ENCODE measurements at regions not wholly inside any gene's neighbourhood (a gene's known extent, or its start where the extent isn't known, plus 50 kb on each side); places are given as distances from the start of the nearest gene placed in this dataset.

DNA sequence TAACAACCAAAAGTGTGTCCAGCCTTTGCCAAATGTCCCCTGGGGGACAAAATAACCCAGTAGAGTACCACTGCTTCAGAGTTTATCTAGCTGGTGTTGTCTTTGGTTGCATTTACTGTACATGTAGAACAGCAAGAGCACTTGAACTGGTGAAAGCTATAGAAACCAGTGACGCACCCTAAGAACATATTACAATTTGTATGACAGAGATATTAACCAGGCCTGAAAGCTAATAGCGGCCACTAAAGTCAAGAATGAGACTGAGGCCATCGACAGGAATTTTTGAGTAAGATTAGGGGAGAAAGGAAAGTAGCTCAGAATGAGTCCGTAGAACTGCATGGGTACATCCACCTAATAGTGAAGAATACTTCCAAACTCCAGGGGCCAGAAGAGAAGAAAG, 236.2 kb downstream of the MTERF1 start:
- DNase-seq, result no peak

DNA sequence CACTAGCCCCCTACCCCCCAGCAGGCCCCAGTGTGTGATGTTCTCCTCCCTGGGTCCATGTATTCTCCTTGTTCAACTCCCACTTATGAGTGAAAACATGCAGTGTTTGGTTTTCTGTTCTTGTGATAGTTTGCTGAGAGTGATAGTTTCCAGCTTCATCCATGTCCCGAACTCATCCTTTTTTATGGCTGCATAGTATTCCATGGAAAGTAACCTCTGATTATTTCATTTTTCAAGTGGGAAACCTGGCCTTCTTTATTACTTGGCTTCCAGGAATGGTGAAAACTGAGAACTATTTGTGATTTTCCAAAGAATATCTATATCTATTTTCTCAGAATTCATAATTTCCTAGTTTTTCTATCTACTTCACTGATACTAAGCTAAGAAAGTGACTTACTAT, 235.0 kb downstream of the MTERF1 start:
- no peak for DNase-seq

DNA sequence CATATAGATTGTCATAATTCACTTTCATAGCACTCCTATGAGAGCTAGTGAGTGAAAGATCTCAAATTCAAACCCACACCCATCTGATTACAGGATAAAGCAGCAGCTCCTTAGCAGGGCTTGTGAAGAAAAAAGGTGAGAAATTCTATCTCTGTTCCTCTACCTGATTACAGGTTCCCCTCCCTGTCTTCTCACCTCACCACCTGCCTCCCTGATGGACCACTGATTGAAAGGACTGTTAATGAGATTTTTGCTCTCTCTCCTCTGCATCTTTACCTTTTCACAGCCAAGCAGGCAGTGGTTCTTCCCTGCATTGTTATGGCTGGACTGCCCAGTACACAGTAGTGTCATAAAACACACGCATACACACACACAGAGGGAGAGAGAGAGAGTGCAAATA, 228.5 kb downstream of the MTERF1 start:
- DNase-seq, result no peak

DNA sequence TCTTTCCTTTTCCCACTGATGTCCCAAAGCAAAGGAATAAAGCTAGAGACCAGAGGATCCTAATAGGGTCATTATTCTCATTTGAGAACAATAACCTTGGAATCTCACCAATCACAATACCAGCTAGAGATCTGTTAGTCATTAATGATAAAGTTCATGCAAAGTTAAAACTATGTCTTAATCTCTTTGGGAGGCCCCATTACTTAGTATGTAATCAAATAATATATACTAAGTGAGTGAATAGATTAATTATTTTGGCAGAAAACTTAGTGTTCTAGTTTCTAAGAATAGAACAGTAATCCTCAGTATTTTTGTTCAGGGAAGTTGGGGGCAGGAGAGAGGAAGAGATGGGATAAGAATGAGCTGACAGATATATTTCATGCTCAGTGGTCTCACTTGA, 227.2 kb downstream of the MTERF1 start:
- no peak for DNase-seq

DNA sequence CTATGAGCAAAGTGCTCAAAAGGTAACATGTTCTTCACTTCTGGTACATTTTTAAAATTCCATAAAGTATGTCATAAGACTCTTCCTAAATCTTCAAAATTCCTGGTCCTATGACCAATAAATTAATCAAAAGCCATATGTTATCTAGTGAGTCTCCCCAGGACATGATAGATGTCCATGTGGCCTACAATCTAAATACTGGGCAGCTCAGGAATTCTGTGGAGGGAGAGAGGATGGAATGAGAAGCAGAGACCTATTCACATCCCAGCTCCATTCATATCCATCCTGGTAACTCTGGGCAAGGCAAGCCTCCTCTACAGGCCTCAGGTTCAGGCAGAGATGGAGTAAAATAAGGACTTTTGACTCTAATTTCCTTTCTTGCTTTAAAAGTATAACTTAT, 224.8 kb downstream of the MTERF1 start:
- no peak for DNase-seq

DNA sequence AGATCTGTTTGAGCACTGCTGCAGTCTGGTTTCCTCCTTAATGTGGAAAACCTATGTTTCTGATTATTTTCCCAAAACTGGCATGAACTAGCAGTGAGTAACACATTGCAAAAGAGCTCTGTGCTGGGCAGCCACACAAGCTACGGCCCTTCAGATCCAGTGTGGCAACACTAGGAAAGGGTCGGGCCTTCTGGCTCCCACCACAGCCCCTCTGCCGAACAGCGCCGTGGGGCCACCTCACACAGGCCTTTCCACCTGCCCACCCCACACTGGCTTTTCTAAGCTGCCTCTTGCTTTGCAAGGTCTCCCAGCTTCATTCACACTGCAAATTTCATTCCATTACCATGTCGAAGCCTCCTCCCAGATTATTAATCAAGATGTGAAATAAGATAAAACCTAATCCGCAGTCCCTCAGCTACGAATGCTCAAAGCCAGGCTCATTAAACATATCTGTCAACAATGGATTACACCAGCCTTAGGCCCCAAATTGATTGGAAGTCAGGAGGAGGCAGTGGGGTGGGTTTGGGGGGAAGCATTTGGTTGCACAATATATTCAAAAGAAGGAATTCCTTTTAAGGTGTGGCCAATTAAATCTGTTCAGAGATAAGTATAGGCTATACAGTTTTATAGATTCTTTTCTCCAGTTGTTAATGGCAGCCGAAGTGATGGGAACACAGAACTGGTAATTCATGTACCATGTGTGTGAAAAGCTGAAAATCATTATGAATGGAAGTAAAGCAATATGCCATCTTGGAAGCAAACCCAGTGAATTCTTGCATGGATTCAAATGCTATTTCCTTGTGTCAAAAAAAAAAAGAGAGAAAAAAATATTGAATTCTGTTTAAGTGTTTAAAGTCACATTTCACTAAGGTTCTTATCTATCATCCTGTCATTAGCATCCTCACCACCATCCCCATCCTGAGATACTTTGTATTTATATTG, 223.7 kb downstream of the MTERF1 start:
- DNase-seq, result no peak

DNA sequence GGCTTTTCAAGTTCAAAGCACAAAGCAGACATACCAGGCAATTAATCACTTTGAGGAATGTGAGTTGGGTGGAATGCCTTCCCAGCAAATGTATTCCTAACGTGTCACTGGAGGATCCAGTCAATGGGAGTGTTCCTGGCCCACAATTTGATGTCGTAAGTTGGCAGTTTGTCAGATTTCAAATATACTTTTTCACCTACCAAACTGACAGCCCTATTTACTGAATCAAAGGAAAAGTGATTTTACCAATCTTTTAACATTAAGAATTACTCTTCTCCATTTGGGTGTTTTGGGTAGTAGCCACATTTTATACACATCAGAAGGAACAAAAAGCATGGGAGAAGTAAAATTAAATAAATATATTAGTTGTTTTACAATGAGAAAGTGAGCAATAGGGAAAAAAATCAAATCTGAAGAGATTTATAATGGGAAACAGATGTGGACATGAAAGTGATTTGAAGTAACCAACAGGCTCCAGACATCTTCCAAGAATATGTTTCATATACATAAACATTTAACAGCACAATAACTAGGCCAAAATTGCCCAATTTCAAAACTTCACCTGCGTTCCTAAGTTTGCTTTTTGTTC, 222.9 kb downstream of the MTERF1 start:
- no peak for DNase-seq

DNA sequence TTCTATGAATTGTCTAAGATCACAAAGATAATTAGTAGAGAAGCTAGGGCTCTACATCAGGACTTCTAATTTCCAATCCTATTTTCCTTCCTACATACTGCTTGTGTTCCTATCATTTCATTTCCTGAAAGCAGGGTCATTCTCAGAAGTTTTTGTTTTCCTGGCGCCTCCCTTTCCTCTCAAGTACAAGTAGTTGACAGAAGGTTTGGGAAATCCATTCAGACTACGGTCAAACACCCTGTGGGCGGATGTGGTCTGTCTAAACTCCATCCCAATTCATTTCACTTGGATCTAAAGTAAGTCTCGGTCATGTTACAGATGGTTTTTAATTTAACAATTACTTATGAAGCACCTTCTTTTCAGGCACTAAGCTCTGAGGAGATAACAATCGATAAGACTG, 221.4 kb downstream of the MTERF1 start:
- no peak for DNase-seq

DNA sequence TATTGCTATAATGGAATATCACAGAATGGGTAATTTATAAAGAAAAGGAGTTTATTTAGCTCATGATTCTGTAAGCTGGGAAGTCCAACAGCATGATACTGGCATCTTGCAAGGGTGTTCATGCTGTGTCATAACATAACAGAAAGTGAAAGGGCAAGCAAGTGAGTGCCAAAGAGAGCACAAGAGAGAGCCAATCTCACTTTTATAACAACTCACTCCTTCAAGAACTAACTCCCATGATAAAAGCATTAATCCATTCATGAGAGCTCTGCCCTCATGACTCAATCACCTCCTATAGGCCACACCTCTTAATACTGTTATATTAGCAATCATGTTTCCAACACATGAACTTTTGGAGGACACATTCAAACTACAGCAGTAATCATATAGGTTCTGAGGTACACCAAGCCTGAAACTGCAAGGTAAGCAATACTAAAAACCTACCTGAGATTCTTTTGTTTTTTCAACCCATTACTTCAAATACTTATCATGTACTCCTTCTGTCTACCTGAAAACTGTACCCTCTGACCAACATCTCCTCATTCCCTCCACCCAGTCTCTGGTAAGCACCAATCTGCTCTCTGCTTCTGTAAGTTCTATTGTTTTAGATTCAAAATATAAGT, 219.7 kb downstream of the MTERF1 start:
- DNase-seq, result no peak

DNA sequence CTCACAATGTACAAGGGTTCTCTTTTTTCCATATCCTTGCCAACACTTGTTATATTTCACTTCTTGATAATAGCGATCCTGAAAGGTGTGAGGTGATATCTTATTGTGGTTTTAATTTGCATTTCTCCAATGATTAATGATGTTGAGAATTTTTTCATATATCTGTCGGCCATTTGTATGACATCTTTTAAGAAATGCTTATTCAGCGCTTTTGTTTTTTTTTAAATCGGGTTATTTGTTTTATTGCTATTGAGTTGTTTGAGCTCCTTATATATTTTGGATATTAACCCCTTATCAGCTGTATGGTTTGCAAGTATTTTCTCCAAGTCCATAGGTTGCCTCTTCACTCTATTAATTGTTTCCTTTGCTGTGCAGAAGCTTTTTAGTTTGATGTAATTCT, 218.8 kb downstream of the MTERF1 start:
- DNase-seq, result no peak

DNA sequence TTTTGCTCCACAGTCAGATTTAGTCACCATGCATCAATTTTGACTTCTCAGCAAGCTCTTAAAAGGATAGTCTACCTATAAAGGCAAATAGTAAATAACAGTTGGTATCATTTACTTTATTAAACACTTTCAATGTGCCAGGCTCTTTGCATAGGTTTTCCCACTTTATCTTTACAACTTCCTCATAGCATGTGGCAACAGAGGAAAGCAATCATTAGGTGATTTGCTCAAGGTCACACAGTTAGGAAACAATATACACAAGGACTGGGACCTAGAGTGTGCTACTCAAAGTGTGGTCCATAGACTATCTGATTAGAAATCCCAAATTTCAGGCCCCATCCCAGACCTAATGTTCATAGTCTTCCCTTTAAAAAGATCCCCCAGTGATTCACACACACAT, 212.3 kb downstream of the MTERF1 start:
- no peak for DNase-seq

DNA sequence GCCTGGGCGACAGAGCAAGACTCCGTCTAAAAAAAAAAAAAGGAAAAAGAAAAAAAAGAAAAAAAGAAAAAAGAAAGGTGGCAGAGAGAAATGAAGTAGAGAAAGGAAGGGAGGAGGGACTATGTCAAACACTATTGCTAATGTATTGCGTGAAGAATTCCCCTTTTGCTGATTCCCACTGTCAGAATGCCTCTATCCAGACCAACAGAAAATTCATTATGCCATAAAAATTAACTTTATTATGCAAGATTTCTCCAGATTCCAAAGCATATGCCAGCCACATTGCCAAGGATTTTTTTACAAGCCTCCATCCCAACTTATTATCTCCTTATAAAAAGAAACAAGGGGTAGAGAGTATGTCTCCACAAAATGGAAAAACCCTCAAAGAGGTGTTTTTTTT, 209.3 kb downstream of the MTERF1 start:
- no peak for DNase-seq

DNA sequence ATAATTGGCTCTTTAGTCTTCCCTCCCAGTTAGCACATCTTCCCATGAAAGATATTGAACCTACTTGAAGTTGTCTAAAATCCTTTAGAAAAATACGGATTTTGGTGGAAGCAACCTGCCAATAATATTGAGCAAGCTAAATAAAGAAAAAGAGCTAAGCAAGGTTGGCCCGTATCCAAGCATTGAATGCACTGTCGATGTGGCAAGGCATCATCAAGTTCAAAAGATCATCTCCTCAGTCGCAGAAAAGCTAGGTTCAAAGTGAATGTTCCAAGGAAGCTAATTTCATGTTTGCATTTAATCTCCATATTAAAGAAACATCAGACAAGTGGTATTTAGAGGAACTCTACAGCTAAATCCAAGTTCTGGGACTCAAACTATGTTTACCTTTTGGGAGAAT, 206.0 kb downstream of the MTERF1 start:
- no peak for DNase-seq

DNA sequence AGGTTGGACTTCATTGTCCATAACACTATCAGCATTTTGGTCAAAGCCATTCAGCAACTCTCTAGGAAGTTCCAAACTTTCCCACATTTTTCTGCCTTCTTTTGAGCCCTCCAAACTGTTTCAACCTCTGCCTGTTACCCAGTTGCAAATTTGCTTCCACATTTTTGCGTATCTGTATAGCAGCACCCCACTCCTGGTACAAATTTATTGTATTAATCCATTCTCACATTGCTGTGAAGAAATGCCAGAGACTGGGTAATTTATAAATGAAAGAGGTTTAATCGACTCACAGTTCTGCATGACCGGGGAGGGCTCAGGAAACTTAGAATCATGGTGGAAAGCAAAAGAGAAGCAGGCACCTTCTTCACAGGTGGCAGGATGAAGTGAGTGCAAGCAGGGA, 198.8 kb downstream of the MTERF1 start:
- no peak for DNase-seq

DNA sequence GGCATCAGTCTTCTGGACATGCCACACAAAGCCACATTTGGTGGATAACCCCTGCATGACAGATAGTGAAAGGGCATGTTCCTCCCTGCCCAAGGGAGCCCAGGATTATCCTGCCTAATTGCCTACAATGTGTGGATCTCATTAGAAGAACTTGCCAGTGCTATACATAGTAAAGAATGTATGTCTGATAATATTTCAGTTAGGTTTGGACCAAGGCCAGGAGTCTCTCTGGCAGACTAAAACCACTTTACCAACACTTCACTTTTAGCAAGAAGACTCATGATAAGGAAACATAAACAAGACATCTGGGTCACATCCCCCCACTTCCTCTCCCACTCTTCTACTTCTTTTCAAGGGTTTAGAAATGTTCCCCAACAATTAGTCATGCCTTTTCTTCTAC, 196.7 kb downstream of the MTERF1 start:
- DNase-seq, result no peak

DNA sequence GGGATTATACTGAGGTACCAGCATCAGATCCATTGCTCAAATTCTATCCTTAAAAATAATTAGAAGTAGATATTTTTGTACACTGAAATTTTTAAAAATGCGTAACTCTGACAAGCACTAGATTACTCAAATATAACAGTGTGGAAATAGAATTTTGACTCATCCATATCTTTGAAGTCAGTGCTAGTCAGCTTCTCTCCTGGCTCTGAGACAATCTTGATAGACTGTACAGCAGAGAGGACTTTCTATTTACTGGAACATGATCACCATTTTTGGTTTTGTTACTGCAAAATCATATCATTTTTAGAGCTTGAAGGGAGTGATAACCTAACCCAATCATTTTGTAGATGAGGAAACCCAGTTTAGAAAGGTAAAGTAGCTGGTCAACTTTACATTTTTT, 195.0 kb downstream of the MTERF1 start:
- DNase-seq, result no peak

DNA sequence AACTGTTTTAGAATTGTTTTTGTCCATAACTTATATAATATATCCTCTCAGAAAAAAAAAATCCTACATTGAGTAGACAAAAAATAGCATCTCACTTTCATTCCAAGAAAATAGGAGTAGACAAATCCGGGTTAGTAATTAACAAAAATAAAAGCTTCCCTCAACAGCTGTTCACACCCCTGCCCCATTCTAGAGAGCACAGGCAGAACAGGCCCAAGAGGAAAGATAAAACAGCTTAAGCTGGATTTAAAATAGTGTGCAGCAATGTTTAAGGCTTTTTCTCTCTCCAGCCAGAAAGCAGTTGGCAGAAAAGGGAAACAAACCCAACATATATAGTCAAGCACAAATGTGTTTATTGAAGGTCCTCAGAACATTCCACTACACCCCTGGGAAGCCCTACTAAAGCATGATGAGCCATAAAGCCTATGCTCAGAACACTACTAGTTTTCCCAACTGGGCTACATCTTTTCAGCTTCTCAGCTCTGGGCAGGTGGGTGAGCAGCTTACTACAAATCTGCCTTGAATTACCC, 189.9 kb downstream of the MTERF1 start:
- DNase-seq, result no peak

DNA sequence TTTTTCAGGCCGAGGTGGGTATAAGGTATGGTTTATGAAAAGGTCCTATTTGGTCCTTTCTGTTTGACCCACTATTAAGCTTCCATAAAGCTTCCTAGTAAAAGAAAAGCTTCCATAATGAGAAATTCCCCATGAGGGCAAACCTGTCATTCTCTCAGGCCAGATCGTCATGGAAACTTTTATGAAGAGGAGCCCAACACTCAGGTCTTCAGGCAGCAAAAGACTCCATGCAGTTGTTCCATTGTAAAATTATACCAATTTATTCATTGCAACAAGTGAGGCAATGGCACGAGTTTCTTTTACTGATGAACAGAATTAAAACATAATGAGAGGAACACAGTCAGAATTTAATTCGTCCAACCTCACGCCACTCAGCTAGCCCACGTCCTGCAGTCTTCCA, 188.6 kb downstream of the MTERF1 start:
- no peak for DNase-seq

DNA sequence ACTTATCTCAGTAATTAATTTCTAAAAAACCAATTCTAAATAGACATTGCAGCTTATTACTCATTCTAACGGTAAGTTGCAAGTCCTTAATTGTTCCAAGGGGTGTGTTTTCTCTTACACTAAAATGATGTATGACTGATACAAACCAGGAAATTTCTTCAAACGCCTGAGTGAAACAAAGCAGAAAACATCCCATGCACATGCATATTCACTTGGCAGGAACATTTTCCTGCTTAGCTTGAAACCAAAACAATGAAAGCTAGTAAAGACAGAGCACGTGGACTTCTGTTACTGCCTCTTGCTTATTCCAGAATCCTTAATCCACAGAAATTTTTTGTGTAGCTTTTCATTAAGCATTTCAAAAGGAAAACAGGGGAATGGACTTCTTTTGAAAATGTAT, 187.7 kb downstream of the MTERF1 start:
- DNase-seq, result no peak

DNA sequence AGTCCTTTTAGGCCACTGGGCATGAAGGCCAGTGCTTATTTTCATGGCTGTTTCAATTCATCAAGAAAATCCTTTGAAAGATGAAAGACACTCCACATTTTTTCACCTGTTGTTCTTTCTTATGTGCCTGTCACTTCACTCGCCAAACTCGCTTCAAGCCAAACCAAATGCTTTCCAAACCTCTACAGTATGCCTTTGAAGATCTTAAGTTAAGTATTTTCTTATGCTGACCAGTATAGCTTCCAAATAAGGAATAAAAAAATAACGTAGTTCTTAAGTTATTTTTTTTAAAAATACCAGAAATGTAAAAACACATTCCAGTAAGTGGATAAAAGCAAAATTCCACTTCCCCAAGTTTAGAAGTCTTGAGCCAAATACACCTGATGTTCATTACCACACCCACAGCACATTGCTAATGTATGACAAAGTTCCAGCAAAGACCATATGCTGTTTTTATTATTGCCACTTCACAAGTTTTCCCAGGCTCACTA, 186.1 kb downstream of the MTERF1 start:
- DNase-seq, result no peak

DNA sequence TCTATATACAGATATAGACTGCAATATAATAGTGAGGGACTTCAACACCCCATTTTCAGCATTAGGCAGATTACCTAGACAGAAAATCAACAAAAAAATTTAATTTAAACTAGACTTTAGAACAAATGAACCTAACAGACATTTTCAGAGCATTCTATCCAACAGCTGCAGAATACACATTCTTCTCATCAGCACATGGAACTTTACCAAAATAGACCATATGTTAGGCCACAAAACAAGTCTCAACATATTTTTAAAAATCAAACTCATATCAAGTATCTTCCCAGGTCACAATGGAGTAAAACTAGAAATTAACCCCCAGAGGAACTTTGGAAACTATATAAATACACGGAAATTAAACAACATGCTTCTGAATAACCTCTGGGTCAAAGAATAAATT, 169.6 kb downstream of the MTERF1 start:
- no peak for DNase-seq

DNA sequence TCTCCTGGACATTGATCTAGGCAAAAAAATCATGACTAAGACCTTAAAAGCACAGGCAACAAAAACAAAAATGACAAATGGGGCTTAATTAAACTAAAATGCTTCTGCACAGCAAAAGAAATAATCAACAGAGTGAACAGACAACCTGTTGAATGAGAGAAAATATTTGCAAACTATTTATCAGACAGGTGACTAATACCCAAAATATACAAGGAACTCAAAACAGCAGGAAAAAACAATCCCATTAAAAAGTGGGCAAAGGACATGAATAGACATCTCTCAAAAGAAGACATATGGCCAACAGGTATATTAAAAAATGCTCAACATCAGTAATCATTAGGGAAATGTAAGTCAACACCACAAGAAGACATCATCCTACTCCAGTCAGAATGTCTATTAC, 166.8 kb downstream of the MTERF1 start:
- DNase-seq, result no peak

DNA sequence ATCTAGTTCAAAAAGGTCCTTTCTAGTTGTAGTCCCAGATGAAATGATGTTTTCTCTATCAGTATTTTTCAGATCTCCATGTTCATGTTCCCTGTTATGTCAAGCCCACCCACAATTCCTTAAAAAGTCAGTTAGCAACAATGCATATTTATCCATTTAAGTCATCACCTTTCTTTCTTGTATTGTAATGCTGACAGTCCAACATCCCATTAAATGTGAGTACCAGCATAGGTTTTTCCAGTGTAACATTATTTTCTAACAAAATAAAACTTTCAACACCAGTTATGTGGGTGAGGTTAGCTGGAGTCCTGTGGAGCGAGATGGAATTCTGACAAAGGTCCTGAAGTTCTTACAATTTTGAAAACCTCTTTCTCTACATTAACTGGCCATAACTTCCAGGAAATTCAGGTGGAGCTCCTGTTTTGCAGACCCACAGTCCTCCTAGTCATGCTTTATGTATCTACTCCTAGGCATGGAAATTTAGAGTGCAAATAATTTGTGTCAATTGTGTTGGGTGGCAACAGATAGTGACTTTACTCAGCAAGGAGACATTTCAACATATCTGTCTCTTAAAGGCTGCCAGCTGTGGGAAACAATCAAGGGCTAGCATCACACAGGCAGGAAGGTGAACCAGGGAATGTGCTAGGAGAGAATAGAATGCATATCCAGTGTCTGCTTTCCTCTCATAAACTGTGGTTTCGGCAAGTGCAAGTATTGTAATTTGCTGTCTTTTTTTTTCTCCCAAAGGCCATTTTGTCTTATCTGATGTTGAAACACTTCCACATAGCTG, 162.6 kb downstream of the MTERF1 start:
- DNase-seq, result no peak

Data from hippocampal formation (tissue), 2 donors.